GM19351 (cell line): ENCODE measurements at regions not wholly inside any gene's neighbourhood (a gene's known extent, or its start where the extent isn't known, plus 50 kb on each side); places are given as distances from the start of the nearest gene placed in this dataset.

Experiments used
- ATAC-seq: cut with Tn5 transposase; IDR thresholded peaks from one replicate; pipeline ENCODE4 v1.9.1; 2021; ENCODE audit warnings: mild to moderate bottlenecking, moderate library complexity; ENCODE audit not compliant: unreplicated experiment

DNA sequence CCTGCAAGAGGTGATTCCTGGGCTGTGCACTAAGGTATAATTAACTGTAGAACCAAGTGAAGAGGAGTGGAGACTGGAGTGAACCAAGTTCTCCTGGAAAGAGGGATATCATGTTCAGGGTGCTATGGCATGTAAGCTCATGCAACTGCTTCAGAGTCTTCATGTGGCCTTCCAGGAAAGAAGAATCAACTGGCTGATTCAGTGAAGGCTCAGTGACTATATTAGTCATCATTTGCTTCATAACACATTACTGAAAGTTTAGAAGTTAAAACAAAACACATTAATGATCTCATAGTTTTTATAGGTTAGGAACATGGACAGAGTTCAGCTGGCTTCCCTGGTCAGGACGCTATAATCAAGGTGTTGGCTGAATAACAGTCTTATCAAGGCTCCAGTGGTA is 1200.8 kb upstream of the GYPC start:
- peak; percentile 57 for ATAC-seq

- ATAC-seq = no peak
Measured at GRCh38 chr2:125456693-125457363, 1199.1 kb upstream of the GYPC start.

DNA sequence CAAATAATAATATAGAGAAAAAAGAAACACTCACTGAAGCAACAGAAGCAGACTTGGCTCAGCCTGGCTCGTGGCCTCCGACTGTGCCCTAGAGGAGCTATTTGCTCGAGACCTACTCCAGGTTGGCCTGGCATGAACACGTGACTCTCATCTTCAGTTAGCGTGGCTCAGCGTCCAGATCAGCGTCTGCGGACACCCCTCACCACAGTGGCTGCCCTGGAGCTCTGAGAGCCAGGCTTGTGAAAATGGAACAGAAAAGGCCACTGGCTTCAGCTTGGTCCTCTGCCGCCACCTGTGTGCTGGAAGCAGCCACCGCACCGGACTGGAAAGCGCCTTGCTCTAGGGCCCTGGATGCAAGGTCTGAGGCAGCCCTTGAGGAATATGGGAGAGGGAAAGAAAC is 1184.0 kb upstream of the GYPC start:
- ATAC-seq = peak; percentile 82

DNA sequence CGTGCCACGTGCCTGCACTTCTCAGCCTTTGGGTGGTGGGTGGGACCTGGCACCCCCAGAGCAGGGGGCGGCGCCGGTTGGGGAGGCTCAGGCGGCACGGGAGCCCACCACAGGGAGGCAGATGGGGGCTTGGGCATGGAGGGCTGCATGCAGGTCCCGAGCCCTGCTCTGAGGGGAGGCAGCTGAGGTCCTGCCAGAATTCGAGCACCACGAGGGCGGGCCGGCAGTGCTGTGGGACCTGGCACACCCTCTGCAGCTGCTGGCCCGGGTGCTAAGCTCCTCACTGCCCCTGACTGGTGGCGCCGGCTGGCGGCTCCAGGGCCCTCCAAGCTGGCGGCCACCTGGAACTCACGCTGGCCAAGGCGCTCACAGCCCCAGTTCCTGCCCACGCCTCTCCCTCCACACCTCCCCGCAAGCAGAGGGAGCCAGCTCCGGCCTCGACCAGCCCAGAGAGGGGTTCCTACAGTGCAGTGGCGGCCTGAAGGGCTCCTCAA is 1176.8 kb upstream of the GYPC start:
- ATAC-seq = no peak

GRCh38 chr2:125490308-125490707 is 1165.7 kb upstream of the GYPC start:
- ATAC-seq = no peak

DNA sequence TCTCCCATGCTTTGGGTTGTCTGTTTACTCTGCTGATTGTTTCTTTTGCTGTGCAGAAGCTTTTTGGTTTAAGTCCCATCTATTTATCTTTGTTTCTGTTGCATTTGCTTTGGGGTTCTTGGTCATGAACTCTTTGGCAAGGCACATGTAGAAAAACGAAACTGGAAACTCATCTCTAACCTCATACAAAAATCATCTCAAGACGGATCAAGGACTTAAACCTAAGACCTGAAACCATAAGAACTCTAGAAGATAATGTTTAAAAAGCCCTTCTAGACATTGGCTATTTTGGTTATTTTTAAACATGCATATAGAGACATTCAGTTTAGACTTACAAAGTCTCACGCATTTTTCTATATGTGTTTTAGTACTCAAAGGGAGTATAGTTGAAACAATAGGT is 1164.3 kb upstream of the GYPC start:
- ATAC-seq = no peak

DNA sequence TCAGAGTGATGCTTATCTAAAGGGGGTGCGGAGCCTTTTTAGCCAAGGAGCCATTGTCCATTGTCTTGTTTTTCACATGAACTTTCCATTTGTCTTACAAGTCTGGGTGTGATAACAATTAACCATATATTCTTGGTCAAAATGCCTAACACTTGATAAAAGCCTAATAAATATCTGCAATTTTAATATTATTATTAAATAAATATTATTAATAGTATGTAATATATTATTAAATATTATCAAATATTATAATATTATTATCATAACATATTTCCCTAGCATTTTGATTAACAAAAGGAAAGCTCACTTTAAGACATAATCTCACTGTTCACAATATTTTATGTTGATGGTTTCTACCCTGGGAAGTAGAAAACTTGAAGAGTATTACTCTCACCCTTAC is 1143.6 kb upstream of the GYPC start:
- ATAC-seq = no peak

- peak; percentile 83 for ATAC-seq
Measured at GRCh38 chr2:125516496-125517109, 1139.4 kb upstream of the GYPC start.

- ATAC-seq = no peak
Measured at GRCh38 chr2:125526093-125526492, 1129.9 kb upstream of the GYPC start.

DNA sequence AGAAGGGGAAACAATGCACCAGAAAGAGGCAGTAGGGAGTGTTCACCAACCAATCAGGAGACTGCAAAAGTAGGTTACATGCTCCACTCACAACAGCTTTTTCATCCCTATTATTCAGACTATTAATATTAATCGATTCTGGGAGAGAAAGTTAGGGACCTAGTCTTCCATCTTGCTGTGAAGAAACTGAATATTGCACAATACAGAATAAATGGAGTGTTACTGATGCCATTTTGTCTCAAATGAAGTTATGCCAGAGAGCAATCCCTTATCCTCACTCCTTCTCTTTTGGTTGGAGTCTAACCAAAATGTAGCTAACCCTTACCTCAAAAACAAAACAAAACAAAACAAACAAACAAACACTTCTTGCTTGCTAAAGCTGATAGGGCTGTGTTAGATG is 1120.9 kb upstream of the GYPC start:
- ATAC-seq = no peak

DNA sequence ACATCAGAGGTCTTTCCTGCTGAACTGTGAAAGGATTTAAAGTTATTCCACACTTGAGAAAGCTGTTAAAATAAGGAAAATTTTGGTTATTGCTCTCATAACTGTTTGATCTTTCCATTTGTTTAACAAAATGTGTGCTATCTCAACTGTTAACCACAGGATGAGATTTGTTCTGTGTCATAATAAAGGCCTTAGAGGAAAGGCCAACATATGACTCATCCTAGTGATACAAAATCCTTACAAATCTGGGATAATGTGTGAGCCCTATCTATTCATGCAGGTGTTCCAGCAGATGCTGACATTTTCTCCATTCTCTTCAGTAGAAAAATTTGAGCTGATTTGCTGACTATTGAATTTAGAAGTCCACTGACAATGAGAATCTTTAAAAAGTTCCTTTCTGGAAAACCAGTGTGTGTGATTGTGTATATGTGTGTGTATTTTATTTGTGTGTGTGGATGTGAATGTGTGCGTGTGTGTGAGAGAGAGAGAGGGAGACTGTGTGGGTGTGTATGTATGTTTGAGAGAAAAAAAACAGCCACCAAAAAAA is 1111.9 kb upstream of the GYPC start:
- no peak for ATAC-seq

DNA sequence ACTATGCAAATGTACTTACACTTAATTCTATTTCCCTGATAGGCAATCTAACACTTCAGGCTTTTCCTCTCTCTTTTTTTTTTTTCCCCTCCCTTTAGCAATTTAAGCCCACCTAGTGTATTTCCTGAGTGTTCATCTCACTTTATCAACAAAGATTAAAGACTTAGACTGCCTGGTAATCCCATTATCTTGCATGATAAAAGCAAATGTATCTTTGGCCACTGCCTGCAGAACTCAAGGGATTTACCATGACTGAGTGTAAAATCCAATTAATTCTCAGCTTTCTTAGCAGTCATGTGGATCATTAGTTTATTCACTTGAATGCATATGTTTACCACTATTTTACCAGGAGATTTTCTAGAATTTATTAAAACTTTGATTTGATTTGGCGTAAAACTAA is 1102.2 kb upstream of the GYPC start:
- ATAC-seq = no peak

GRCh38 chr2:125554956-125555355 is 1101.0 kb upstream of the GYPC start:
- no peak for ATAC-seq

DNA sequence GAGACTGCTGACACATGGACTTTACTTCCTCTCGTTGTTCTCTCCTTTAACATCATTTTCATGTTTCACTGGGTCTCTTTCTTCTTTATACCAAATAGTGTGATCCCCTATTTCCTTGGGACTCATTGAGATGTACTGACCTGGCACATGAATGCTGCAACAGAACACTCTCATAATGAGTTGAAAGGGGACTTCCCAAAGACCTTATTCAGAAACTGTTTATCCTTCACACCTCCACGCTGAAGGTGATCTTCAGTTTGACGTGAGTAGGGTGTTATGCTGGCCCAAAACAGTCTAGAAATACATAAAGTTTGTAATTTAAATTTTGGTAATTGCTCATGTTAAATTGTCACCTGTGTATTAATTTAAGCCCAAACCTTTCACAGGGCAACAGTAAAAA is 1096.8 kb upstream of the GYPC start:
- ATAC-seq = no peak

DNA sequence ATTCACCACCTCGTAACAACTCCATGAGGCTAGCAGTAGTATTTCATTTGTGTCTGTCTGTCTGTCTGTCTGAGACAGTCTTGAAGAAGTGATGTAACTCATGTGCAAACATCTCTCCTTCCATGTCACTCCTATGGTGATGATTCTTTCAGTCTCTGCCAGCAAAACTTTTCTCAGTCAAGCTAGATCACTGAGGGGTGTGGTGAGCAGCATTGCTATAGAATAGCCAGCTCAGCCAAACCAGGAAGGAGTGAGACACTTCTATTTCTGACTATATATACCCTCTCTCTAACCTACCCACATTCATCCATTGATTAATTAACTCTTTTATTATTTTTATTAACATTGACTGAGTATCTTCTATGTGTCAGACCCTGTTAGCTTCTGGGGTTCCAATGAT is 1095.1 kb upstream of the GYPC start:
- ATAC-seq = no peak

GRCh38 chr2:125561302-125561701 is 1094.7 kb upstream of the GYPC start:
- ATAC-seq = no peak

GRCh38 chr2:125562924-125563323 is 1093.0 kb upstream of the GYPC start:
- ATAC-seq = no peak

GRCh38 chr2:125564471-125564870 is 1091.5 kb upstream of the GYPC start:
- ATAC-seq = no peak

DNA sequence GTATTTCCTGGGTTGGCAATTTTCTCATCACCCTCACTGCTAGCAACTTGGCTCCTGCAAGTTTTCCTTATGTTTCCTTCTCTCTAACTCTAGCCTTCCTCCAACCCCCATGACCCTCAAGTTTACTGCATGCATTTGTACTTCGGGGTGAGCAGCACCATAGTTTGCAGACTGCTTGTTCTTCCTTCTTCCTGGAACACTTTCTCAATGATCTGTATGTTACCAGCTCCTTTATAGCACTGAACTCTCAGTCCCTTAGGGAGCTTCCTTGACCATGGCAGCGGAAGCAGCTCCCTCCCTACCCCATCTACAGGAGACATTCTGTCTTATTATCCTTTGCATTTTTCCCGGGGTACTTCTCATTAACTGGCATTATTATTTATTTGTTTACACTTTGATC is 1089.5 kb upstream of the GYPC start:
- ATAC-seq = no peak

DNA sequence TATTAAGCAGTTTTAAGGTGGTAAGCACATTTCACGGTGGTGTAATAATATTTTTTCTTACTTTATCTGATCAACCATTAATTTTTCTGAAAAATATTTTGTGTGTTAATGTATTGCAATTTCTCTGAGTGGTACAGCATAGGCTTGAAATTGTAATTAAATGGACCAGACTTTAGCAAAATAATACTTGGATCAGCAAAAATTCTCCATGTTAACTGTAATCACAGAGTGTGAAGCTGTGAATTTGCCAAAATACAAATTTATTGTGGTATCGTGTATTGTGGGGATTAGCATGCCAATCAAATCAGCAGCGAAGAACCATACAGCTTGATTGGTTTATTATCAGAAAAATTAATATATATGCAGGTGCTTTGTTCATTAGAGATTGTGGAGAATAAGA is 1088.9 kb upstream of the GYPC start:
- no peak for ATAC-seq

GRCh38 chr2:125572660-125573059 is 1083.3 kb upstream of the GYPC start:
- ATAC-seq = no peak

GRCh38 chr2:125573432-125573831 is 1082.5 kb upstream of the GYPC start:
- ATAC-seq = no peak

- ATAC-seq = no peak
Measured at GRCh38 chr2:125576558-125576957, 1079.4 kb upstream of the GYPC start.
